ENCODE measurements at regions not wholly inside any gene's neighbourhood (a gene's known extent, or its start where the extent isn't known, plus 50 kb on each side); places are given as distances from the start of the nearest gene placed in this dataset.

GRCh38 chr15:35771746-35772442 lies 225.9 kb upstream of the DPH6 start:
- H3K27me3 ChIP-seq, result no peaks in the 10 kb centered on the region
- TF ChIP-seq POLR2A (IDR thresholded peaks at IDR 0.05) (no peak), EP300 (IDR thresholded peaks at IDR 0.05) (no peak), CTCF (IDR thresholded peaks at IDR 0.05) (no peak)
- no peak overlapping the region for H3K4me3 ChIP-seq
- no peak overlapping the region for H3K27ac ChIP-seq
- H3K9me3 ChIP-seq, result no peaks in the 10 kb centered on the region
- no peaks in the 10 kb centered on the region for H3K4me1 ChIP-seq
- no peak for DNase-seq (ENCODE audit: low spot score in 2 of 2)
- 65 to 86% methylated on average over 5 of the region's 5 CpGs for WGBS, 2 donors
- no peaks in the 10 kb centered on the region for H3K36me3 ChIP-seq

DNA sequence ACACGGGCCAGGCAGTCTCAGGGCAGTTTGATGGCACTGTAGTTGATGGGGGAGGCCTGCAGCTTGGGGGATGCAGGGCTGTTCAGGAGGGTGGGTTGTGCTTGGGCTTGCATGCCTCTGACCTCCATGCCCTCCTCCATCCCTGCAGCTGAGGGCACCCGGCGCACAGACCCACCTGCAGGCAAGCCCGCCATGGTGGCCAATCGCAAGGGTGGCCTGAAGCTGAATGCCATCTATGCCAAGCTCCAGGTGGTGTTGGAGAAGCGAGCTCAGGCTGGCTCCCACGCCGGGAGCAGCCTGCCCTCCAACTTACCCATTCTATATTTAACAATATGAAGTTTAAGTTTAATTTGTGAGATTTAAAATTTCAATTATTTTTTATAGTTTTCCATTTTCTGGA lies 228.7 kb upstream of the DPH6 start:
- Histone ChIP-seq H3K4me3 (no peak overlapping the region), H3K4me1 (no peaks in the 10 kb centered on the region), H3K36me3 (no peaks in the 10 kb centered on the region), H3K9me3 (no peaks in the 10 kb centered on the region), H3K27ac (no peak overlapping the region), H3K27me3 (no peaks in the 10 kb centered on the region)
- no peak for TF ChIP-seq CTCF (IDR thresholded peaks at IDR 0.05)
- TF ChIP-seq POLR2A (IDR thresholded peaks at IDR 0.05), result no peak
- no peak for TF ChIP-seq EP300 (IDR thresholded peaks at IDR 0.05)
- WGBS, 2 donors, result 92% methylated on average over 8 of the region's 8 CpGs
- DNase-seq (ENCODE audit: low spot score in 2 of 2), result no peak

GRCh38 chr15:35775471-35775870 lies 229.5 kb upstream of the DPH6 start:
- no peak for DNase-seq (ENCODE audit: low spot score in 2 of 2)
- 90 to 92% methylated on average over 4 of the region's 4 CpGs for WGBS, 2 donors
- no peaks in the 10 kb centered on the region for H3K36me3 ChIP-seq
- TF ChIP-seq CTCF (IDR thresholded peaks at IDR 0.05) (no peak), POLR2A (IDR thresholded peaks at IDR 0.05) (no peak), EP300 (IDR thresholded peaks at IDR 0.05) (no peak)
- no peaks in the 10 kb centered on the region for H3K27me3 ChIP-seq
- H3K9me3 ChIP-seq, result no peaks in the 10 kb centered on the region
- no peak overlapping the region for H3K27ac ChIP-seq
- H3K4me1 ChIP-seq, result no peaks in the 10 kb centered on the region
- H3K4me3 ChIP-seq, result no peak overlapping the region

GRCh38 chr15:35777061-35777460 lies 231.1 kb upstream of the DPH6 start:
- 55 to 61% methylated on average over 9 of the region's 9 CpGs for WGBS, 2 donors
- H3K9me3 ChIP-seq, result no peaks in the 10 kb centered on the region
- H3K4me1 ChIP-seq, result no peaks in the 10 kb centered on the region
- no peaks in the 10 kb centered on the region for H3K27me3 ChIP-seq
- no peak overlapping the region for H3K4me3 ChIP-seq
- TF ChIP-seq CTCF (IDR thresholded peaks at IDR 0.05), result no peak
- TF ChIP-seq POLR2A (IDR thresholded peaks at IDR 0.05), result no peak
- TF ChIP-seq EP300 (IDR thresholded peaks at IDR 0.05), result no peak
- H3K27ac ChIP-seq, result no peak overlapping the region
- DNase-seq (ENCODE audit: low spot score in 2 of 2), result no peak
- no peaks in the 10 kb centered on the region for H3K36me3 ChIP-seq

- Histone ChIP-seq H3K27me3 (no peaks in the 10 kb centered on the region), H3K27ac (no peak overlapping the region), H3K4me1 (no peaks in the 10 kb centered on the region), H3K36me3 (no peaks in the 10 kb centered on the region), H3K4me3 (no peak overlapping the region), H3K9me3 (no peaks in the 10 kb centered on the region)
- TF ChIP-seq POLR2A (IDR thresholded peaks at IDR 0.05) (no peak), CTCF (IDR thresholded peaks at IDR 0.05) (no peak), EP300 (IDR thresholded peaks at IDR 0.05) (no peak)
- DNase-seq (ENCODE audit: low spot score in 2 of 2), result no peak
Measured at GRCh38 chr15:35783203-35783602, 237.2 kb upstream of the DPH6 start.

Measured in tibial nerve (tissue), 4 donors.